HG02759 (cell line): ENCODE measurements at regions not wholly inside any gene's neighbourhood (a gene's known extent, or its start where the extent isn't known, plus 50 kb on each side); places are given as distances from the start of the nearest gene placed in this dataset.
"Not testable (repeated sequence)": the region's sequence is repeated elsewhere in the genome, so short reads cannot be mapped to it uniquely, and the experiment has no call there.

Experiments
- ATAC-seq: cut with Tn5 transposase; IDR thresholded peaks from one replicate; pipeline ENCODE4 v1.9.1; 2021; ENCODE audit warnings: mild to moderate bottlenecking, moderate library complexity; ENCODE audit not compliant: unreplicated experiment

- ATAC-seq: no peak
These were observed 173.4 kb downstream of the NDUFS4 start for GRCh38 chr5:53733853-53734252.

DNA sequence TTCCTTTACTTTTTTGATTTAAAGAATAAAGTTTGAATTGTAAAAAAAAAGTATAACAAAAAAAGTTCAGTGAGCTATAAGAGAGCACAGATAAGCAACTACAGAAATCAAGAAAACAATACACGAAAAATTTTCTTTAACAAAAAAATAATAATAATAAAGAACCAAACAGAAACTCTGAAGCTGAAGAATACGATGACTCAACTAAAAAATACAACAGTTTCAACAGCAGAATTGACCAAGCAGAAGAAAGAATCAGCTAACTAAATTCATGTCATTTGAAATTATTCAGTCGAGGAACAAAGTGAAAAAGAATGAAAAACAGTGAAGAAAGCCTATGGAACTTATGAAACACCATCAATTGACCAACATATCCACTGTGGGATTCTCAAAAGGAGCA, 177.7 kb downstream of the NDUFS4 start:
- no peak for ATAC-seq

- ATAC-seq: no peak
These were observed 178.7 kb downstream of the NDUFS4 start for GRCh38 chr5:53739111-53739510.

DNA sequence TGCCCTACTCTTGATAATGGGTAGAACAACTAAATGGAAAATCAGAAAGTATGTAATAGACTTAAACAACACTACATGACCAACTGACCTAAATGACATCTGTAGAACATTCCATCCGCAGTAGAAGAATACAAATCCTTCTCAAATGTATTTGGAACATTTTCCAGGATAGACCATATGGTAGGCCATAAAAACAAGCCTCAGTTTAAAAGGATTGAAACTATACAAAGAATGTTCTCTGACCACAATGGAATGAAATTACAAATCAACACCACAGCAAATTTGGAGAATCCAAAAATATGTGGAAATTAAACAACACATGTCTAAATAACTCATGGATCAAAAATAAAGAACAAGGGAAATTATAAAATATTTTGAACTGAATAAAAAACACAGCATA, 189.2 kb downstream of the NDUFS4 start:
- ATAC-seq: no peak

- not testable (repeated sequence) for ATAC-seq
These were observed 191.8 kb downstream of the NDUFS4 start for GRCh38 chr5:53752282-53752681.

DNA sequence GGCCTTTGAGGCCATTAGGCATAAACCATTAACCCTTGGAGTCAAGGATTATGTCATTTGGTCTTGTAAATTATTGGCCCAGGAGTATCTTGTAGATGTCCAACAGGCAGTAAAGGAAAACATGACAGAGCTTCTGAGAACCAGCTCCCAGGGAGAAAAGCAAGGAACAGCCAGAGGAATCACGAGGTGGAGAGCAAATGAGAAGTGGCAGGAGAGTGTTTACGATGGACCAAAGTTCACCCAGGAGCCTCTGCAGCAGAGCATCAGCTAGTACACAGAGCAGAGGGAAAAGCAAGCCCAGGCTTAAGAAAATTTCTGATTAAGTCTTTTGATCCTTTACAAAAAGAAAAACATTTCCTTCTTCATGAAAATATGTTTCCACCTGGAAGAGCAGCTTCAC, 206.2 kb downstream of the NDUFS4 start:
- ATAC-seq: no peak

GRCh38 chr5:53777864-53778618, 217.6 kb downstream of the NDUFS4 start:
- peak; percentile 54 for ATAC-seq

- peak; percentile 42 for ATAC-seq
These were observed 219.1 kb downstream of the NDUFS4 start for GRCh38 chr5:53779541-53779981.

- no peak for ATAC-seq
These were observed 222.2 kb downstream of the NDUFS4 start for GRCh38 chr5:53782620-53783019.

- no peak for ATAC-seq
These were observed 223.3 kb downstream of the NDUFS4 start for GRCh38 chr5:53783624-53784228.

DNA sequence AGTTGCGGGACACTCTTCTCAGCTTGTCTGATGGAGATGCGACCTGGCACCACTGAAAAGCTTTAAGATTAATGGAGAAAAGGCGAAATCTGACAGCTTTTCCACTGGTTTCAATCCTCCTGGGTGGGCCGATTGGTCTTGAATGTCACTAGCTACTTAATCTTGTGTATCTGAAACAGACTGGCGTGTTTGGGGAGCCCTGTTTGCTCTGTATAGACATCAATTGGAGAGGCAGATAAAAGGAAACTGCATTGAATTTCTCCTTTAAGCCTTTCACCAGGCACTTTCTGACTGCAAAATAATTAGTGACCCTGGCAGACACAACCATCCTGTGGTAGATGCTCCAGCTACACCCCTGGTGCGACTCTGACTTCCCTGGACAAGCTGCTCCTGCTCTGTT, 224.2 kb downstream of the NDUFS4 start:
- ATAC-seq: no peak

DNA sequence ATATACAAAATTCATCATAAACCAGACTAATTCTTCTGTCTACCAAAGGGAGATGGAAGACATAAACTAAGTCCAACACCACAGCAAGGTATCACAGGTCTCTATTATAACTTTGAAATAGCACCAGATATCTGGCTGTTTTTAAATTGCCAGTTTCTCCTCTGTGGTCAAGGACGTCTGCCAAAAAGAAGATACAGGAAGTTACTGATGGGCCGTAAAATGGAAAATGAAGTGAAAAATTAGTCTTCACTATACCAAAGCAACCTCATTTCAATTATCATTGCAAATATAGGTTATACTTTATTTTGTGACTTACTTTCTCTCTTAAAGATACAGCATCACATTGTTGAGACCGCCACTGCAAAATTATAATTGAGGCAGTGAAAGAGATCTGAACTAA, 225.5 kb downstream of the NDUFS4 start:
- ATAC-seq: no peak

DNA sequence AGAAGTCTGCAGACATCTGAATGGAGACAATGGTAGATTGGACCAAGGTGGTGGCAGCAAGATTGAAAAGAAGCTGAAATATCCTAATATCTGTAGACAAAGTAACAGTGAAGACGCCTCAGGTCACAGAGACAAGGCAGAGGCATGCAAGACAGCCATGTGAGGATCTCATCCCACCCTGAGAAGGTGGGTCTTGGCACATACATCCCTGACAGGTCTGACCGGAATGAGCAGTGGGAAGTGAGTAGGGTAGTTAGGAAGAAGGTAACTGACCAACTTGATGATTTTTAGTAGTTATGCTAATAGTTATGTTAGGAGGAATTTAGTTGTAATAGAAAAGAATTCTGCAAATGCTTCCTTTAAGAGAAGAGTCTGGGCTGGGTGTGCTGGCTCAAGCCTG, 229.6 kb downstream of the NDUFS4 start:
- no peak for ATAC-seq

GRCh38 chr5:53792338-53792737, 231.9 kb downstream of the NDUFS4 start:
- no peak for ATAC-seq

GRCh38 chr5:53799644-53800043, 239.2 kb downstream of the NDUFS4 start:
- ATAC-seq: not testable (repeated sequence)

- ATAC-seq: not testable (repeated sequence)
These were observed 248.0 kb downstream of the NDUFS4 start for GRCh38 chr5:53808392-53808791.

DNA sequence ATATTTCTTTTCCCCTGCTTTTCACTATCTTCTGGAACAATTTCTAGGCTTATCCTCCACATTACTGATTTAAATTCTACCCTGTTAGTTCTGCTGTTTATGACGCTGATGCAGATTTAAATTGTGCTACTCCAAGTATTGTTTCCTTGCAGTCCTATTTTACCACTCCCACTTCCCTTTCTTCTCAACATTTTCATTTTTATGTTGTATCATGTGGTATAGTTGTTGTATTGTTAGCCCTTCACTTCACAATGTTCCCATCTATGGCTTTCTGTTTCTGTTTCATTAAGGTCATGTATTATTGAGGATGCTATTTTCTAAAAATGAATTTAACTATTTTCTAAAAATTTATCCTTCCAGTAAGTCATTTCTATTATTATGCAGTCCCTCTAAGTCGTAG, 254.4 kb downstream of the NDUFS4 start:
- ATAC-seq: no peak

DNA sequence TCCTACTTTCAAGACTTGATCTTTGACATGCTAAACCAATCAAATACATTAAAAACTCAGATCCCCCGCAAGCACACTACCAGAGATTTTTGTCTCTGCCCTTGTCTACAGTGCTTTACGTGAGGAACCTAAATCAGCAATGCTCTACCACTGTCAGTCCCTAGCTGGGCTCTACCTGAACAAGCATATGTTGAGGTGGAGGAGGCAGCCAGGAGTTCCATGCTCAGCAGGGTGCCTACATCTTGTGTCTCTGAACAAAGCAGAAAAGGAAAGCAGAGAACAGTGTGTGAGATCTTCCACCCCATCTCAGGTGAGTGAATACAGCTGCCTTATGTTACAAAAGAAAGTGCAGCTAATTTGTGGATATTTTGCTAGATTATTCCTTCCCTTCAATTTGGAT, 255.0 kb downstream of the NDUFS4 start:
- ATAC-seq: no peak

DNA sequence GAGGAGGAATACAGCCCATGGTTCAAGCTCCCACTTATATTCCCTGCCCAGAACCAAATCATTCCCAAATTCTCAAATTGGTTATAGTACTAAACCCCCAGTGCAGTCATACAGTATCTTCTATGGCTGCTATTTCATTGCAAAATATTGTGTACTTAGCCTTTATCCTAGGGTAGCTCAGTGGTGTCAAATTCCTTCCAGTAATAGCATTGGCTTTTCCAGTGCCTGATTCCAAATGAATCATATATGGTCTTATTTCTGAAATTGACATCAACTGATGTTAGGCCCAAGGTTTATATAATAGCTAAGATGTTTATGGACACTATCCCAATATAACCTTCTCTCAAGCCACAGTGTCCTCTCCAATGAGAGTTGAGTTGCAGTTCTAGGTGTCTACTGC, 256.7 kb downstream of the NDUFS4 start:
- no peak for ATAC-seq

GRCh38 chr5:53819482-53819881, 259.0 kb downstream of the NDUFS4 start:
- ATAC-seq: no peak

DNA sequence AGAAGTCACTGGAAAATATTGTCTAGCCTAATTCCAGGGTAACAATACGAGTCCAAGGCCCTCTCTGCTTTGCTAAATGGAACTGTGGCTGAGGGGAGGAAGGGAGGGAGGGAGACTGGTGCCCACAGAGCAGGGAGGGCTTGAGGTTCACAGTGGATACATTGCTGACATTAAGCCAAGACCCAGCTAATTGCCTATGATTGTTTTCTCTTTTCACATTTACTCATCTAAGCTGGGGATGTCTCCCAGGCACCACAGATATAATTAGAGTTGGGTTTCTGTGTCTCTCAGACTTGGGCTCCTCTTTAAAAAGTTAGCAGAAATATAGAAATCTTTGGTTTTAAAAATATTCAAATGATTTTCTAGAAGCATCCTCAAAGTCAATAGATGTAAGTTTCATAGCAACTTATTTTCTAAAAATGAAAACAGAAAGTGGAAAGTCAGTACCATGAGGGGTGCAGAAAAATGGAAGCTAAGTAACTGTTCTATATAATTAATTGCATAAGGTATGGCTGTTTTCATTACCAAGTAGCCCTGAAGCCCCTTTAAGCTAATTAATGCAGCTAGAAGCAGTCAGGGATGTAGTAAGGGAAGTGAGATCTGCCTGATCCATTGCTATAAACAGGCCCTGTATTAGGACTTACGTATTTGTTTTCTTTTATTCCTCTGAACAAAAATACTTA, 259.8 kb downstream of the NDUFS4 start:
- ATAC-seq: peak; percentile 39

DNA sequence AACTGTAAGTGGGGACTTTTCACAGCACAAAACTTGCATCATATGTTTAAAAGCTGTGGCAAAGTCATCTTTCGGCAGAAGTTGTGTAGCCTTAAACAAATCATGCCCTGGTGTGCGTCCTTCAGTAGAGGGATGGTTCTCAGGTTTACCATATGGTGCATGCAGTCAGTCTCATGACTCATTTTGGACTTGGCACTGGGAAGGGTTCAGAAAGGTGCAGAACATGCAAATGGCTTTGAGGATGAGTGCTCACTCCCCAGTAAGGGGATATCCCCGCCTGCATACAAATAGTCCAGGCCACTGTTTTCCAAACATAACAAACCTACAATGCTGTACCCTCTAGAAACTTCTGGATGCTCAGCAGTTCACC, 260.3 kb downstream of the NDUFS4 start:
- peak; percentile 95 for ATAC-seq
